OCI-LY3 (cell line): ENCODE measurements at regions not wholly inside any gene's neighbourhood (a gene's known extent, or its start where the extent isn't known, plus 50 kb on each side); places are given as distances from the start of the nearest gene placed in this dataset.

ENCODE experiments used
- EZH2phosphoT487 ChIP-seq: fragments of 200-600 bp; shearing (Covaris generic); IDR thresholded peaks from 2 replicates; pipeline ENCODE4 v1.6.1; 2018; ENCODE audit warnings: antibody characterized with exemption, mixed run types, low read depth
- TF ChIP-seq, protein P1 (sequence below): fragments of 200-600, 300-600 bp; sonication (generic); IDR thresholded peaks from 2 replicates; pipeline ENCODE4 v1.5.1; 2014; ENCODE audit warnings: antibody characterized with exemption, low read length, low read depth

DNA sequence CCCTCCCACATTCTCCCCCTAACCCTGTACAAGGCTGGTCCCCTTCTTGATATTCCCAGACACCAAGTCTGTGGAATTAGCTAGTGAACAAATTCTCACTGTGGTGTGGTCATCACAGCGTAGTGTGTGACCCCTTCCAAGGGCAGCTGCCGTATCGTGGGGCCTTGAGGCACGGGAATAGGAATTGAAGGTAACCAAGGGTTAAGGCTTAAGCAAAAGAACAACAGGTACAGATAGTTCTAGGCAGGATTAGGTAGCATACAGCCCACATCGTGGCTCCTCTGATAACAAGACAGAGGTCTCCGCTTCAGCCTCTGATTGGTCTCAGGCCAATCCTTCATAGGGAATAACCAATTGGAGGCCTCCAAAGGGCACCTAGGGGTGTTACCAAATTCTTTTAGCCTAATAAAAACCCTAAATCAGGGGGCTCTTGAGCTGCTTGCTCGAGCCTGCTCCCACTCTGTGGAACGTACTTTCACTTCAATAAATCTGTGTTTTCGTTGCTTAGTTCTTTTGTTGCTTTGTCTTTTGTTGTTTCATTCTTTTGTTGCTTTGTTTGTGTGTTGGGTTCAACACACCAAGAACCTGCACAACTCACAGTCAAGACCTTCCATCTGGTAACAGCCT, 64.7 kb downstream of the GPR6 start:
- TF ChIP-seq, protein P1, sequence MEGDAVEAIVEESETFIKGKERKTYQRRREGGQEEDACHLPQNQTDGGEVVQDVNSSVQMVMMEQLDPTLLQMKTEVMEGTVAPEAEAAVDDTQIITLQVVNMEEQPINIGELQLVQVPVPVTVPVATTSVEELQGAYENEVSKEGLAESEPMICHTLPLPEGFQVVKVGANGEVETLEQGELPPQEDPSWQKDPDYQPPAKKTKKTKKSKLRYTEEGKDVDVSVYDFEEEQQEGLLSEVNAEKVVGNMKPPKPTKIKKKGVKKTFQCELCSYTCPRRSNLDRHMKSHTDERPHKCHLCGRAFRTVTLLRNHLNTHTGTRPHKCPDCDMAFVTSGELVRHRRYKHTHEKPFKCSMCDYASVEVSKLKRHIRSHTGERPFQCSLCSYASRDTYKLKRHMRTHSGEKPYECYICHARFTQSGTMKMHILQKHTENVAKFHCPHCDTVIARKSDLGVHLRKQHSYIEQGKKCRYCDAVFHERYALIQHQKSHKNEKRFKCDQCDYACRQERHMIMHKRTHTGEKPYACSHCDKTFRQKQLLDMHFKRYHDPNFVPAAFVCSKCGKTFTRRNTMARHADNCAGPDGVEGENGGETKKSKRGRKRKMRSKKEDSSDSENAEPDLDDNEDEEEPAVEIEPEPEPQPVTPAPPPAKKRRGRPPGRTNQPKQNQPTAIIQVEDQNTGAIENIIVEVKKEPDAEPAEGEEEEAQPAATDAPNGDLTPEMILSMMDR = no peak
- TF ChIP-seq EZH2phosphoT487 = no peak
